Stimulated activated naive CD8-positive, alpha-beta T cell treated with anti-CD3 and anti-CD28 coated beads, Interleukin-15, amount 100 ng/mL, for 72 hours (primary cell): ENCODE measurements at regions not wholly inside any gene's neighbourhood (a gene's known extent, or its start where the extent isn't known, plus 50 kb on each side); places are given as distances from the start of the nearest gene placed in this dataset.

Source experiments
- ATAC-seq: fragments of 150-1000 bp; cut with Tn5 transposase; 2 replicates; pipeline ENCODE4 v1.10.0; 2021; ENCODE audit warnings: mild to moderate bottlenecking, moderate library complexity
- DNase-seq, 2 donors: peaks; one replicate each; pipeline ENCODE4 v3.0.0; 2021 to 2022
- H3K27ac Mint-ChIP-seq, 2 donors: one replicate each; pipeline ENCODE4 v1.8.0; 2022; ENCODE audit warnings: mild to moderate bottlenecking in 2 of 2, mixed read lengths in 2 of 2, moderate library complexity in 2 of 2
- H3K27me3 Mint-ChIP-seq: one replicate; pipeline ENCODE4 v1.8.0; 2022; ENCODE audit warnings: mixed read lengths
- H3K4me1 Mint-ChIP-seq: one replicate; pipeline ENCODE4 v1.8.0; 2022; ENCODE audit warnings: mild to moderate bottlenecking, mixed read lengths
- H3K4me3 Mint-ChIP-seq, 2 donors: one replicate each; pipeline ENCODE4 v1.8.0; 2022; ENCODE audit warnings: mild to moderate bottlenecking in 2 of 2, mixed read lengths in 2 of 2, moderate library complexity in 1 of 2
- H3K9me3 Mint-ChIP-seq, 2 donors: one replicate each; pipeline ENCODE4 v1.8.0; 2022; ENCODE audit warnings: mixed read lengths in 2 of 2

DNA sequence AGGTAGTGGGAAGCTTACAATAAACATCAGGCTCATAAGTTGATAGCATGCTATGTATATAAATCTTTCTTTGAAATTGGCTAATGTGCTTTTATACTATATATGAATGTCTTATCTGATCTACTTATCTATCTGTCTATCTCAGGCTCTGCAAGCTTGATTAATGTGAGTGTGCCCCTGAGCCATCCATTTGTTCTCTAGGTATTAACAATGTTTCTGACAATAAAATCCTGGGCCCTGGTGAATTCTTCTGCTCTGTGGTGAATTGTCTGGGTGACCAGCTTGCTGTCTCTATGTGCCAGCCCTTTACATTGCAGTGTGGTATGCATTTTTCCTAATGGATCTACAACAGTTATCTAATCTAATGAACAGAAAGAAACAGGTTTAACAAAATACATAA, 295.9 kb downstream of the HRH4 start:
- H3K4me1 Mint-ChIP-seq, result no peaks in the 10 kb centered on the region
- peak overlapping the region in 1 of 2 donors; percentile 27 for H3K27ac Mint-ChIP-seq
- ATAC-seq (no peak), DNase-seq (no peak)
- H3K27me3 Mint-ChIP-seq, result peaks cover 2% of the 10 kb centered on the region
- no peak overlapping the region for H3K4me3 Mint-ChIP-seq
- peaks cover 0 to 3% of the 10 kb centered on the region in 2 donors for H3K9me3 Mint-ChIP-seq

DNA sequence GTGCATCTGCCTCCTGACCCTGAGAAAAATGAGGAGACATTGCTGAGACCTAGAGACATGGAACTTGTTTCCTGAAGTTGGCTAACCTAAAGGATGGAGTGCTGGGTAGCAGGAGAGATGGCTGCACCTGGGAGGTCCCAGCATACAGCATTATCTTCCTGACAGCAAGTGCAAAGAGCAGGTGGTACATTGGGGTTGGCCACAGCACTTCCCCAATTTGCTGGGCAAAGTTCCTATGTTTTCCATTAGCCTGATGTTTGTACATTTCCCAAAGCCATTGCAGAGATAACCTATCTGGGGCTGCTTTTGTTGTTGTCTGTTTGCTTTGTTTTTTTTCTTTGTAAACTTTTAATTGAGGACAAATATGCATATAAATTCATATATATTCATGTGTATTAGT, 296.7 kb downstream of the HRH4 start:
- DNase-seq, result no peak
- ATAC-seq, result no peak
- Mint-ChIP-seq H3K4me3 (no peak overlapping the region), H3K27ac (no peak overlapping the region), H3K9me3 (peaks cover 0 to 10% of the 10 kb centered on the region in 2 donors), H3K27me3 (peaks cover 9% of the 10 kb centered on the region), H3K4me1 (no peaks in the 10 kb centered on the region)

DNA sequence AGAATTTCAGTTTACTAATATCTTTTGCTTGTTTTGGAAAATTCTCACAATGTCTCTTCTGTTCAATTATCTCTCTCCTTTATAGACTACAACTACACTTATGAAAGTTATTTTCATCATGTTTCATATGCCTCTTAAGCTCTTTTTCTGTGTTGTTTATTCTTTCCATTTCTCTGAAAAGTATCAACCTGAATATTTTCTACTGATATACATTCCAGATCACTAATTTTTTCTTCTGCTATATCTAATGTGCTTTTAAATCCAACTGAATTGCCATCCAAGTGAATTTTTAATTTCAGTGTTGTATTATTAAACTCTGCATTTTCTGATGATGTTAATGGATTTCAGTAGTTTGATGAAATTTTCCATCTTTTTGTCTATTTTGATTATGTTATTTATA, 301.3 kb downstream of the HRH4 start:
- H3K4me1 Mint-ChIP-seq, result no peaks in the 10 kb centered on the region
- no peak for DNase-seq
- peaks cover 4 to 10% of the 10 kb centered on the region in 2 donors for H3K9me3 Mint-ChIP-seq
- no peak overlapping the region for H3K4me3 Mint-ChIP-seq
- no peak for ATAC-seq
- peaks cover 11% of the 10 kb centered on the region for H3K27me3 Mint-ChIP-seq
- no peak overlapping the region for H3K27ac Mint-ChIP-seq

DNA sequence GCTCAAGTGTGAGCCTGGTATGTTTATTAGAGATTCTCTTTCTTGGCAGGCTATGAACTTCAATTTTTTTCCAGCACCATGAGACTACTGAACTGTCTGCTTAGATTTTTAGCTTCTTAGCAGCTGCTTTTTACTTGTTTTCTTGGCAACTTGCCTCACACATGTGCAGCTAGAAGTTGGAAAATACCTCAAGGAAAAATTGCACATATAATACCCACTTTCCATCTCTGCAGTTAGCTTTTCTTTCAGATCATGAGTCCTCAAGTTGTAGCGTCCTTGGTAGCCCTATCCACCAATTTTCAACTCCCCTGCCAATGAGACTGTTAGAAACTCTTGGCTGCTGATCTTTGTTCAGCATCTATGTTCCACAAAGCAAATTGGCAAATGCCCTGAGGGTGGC, 302.1 kb downstream of the HRH4 start:
- no peak overlapping the region for H3K27ac Mint-ChIP-seq
- ATAC-seq (no peak), DNase-seq (no peak)
- peaks cover 4 to 10% of the 10 kb centered on the region in 2 donors for H3K9me3 Mint-ChIP-seq
- no peak overlapping the region for H3K4me3 Mint-ChIP-seq
- H3K27me3 Mint-ChIP-seq, result peaks cover 19% of the 10 kb centered on the region
- H3K4me1 Mint-ChIP-seq, result no peaks in the 10 kb centered on the region

DNA sequence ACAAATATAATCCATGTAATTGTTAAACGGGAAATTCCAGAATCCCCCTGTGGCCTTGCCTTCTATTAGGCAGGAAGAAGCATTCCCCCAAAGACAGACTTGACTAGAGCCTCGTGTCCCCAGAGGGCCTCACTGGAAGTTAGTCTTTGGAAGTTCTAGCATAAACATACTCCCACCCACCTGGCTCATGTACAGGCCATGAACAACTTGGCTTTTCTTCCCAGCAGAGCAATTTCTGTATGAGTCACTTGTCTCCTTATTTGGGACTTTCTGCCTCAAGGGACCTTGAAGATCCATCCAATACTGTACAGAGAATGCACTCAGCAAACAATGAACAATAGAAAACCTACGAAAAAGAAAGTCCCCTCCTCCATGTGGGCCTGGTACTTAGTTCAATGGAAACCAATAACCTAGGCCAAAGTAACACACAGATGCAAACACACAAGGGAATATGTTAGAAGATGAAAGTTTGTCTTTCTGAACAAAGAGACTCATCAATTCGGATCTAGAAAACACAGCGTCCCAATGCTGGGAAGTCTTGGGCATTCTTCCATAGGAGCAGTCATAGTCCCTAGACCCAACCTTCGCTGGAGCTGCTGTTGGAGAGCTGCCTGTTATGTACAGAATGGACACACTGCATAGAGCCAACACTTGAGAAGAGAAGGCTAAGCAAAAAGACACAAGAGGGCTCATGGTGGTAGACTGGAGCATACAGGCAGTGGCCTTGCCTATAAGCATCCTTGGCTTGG, 303.5 kb downstream of the HRH4 start:
- ATAC-seq, result no peak
- peaks cover 4 to 10% of the 10 kb centered on the region in 2 donors for H3K9me3 Mint-ChIP-seq
- no peak overlapping the region for H3K4me3 Mint-ChIP-seq
- no peak for DNase-seq
- no peak overlapping the region for H3K27ac Mint-ChIP-seq
- H3K27me3 Mint-ChIP-seq, result peaks cover 19% of the 10 kb centered on the region
- no peaks in the 10 kb centered on the region for H3K4me1 Mint-ChIP-seq

DNA sequence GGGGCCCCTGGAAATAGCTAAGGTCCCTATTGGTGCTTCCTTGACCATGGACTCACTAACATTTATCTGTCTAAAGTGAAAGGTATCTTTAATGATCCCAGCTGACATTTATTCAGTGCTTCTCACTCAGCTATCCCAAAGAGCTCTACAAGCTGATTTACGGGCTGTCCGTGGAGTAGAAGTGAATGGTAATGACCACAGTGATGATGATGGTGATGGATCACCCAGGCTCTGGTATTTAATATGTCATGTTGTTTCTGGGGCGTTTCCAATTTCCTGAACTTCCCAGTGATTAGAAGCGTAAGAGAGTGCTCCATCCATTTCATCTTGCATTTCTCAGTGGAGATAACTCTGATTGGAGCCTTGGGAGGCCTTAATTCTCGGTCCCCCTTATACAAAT, 304.3 kb downstream of the HRH4 start:
- Mint-ChIP-seq H3K4me1 (no peaks in the 10 kb centered on the region), H3K9me3 (peaks cover 4 to 10% of the 10 kb centered on the region in 2 donors), H3K27me3 (peaks cover 19% of the 10 kb centered on the region), H3K27ac (no peak overlapping the region), H3K4me3 (no peak overlapping the region)
- DNase-seq (no peak), ATAC-seq (no peak)

DNA sequence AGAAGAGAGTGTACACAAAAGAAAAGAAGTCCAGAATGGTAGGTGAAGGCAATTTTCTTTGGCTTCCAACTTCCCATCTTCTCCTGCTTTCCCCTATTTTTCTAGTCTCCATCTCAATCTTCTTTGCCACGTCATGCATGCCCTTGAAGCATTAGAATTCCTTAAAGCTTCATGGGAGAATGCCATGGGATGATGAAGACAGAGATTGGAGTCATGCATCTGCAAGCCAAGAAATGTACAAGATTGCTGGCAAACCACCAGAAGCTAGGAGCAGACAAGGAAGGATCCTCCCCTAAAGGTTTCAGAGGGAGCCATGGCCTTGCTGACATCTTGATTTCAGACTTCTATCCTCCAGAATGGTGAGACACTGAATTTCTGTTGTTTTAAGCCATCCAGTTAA, 305.9 kb downstream of the HRH4 start:
- no peak overlapping the region for H3K4me3 Mint-ChIP-seq
- H3K27ac Mint-ChIP-seq, result no peak overlapping the region
- peaks cover 17% of the 10 kb centered on the region for H3K27me3 Mint-ChIP-seq
- ATAC-seq, result no peak
- H3K4me1 Mint-ChIP-seq, result no peaks in the 10 kb centered on the region
- H3K9me3 Mint-ChIP-seq, result peaks cover 4 to 7% of the 10 kb centered on the region in 2 donors
- DNase-seq, result no peak

DNA sequence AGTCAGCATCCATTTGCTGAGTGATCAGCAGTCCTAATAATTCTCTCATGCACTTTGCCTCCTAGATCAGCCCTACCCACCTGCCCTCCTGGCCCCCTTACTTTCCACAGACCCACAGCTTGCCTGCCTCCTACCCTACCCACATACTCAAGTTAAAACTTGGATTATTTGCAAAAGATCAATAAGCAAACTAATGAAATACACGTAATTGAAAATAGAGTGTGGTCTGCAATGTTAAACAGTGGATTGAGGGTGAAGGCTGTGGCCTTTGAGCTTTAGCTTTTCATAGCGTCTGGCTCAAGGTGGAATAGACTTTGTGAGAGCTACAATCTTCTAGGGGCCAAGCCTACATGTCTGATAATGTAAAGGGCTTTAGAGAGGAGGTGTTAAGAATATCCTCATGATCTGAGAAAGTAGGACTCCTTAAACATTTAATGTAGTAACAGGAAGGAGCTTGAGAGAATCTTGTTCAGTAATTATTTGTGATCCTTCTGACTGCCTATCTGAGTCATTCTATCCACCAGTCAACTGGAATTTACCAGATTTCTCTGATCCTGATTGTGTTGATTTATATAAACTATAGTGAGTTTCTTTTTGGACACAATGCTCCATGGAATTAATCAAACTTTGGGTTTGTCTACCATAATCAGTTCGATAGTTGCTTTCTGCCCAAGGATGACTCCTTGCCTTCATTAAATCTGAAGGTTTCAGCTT, 310.0 kb downstream of the HRH4 start:
- no peak overlapping the region for H3K27ac Mint-ChIP-seq
- no peak for ATAC-seq
- H3K9me3 Mint-ChIP-seq, result no peaks in the 10 kb centered on the region
- DNase-seq, result no peak
- H3K4me3 Mint-ChIP-seq, result no peak overlapping the region
- peaks cover 10% of the 10 kb centered on the region for H3K27me3 Mint-ChIP-seq
- H3K4me1 Mint-ChIP-seq, result no peaks in the 10 kb centered on the region

DNA sequence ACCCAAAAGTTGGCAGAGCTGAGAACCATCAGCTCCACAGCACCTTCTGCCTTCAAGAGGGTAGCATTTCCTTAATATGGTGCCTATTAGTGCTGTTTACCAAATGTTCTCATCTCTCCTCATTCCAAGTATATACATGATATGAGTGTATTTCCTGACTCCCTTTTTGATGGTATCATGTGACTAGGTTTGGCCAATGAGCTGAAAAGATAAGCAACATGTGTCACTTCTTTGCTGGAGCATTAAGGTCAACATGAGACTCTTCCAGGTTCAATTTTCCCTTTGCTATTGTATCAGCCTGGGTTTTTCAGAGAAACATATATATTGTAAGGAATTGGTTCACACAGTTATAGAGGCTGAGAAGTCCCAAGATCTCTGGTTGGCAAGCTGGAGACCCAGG, 310.9 kb downstream of the HRH4 start:
- Mint-ChIP-seq H3K27ac (no peak overlapping the region), H3K9me3 (no peaks in the 10 kb centered on the region), H3K4me3 (no peak overlapping the region), H3K4me1 (no peaks in the 10 kb centered on the region), H3K27me3 (peaks cover 10% of the 10 kb centered on the region)
- DNase-seq (no peak), ATAC-seq (no peak)

DNA sequence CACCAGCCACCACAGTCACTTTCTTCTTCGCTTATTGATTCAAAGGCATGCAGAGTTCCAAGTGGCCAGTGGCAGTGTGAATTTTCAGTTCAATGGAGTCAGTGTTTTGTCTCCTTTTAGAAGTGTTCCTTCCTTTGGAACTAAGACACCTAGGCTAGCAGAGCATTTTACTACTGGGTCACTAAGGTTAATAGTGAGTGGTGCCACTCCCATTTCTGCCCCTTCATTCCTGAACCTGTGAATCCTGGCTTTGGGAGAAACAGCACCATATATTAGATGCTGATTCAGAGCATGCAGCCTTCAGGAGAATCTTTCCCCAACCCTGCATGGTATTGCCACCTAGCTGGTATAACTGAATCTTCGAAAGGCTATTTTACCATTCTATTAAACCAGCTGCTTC, 312.7 kb downstream of the HRH4 start:
- Mint-ChIP-seq H3K27ac (no peak overlapping the region), H3K4me3 (no peak overlapping the region)

DNA sequence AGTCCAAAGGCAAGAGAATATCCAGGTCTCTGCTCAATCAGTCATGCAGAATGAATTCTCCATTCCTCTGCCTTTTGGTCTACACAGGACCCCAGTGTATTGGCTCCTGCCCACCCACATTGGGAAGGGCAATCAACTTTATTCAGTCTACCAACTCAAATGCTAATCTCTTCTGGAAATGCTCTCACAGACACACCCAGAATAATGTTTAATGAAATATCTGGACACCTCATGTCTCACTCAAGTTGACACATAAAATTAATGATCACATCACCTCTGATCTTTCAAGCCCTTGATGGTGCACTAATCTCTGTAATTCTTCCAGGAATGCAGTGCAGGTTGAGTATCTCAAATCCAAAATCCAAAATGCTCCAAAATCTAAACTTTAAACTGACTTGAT, 315.6 kb downstream of the HRH4 start:
- no peaks in the 10 kb centered on the region for H3K9me3 Mint-ChIP-seq
- no peaks in the 10 kb centered on the region for H3K4me1 Mint-ChIP-seq
- no peaks in the 10 kb centered on the region for H3K27me3 Mint-ChIP-seq
- H3K4me3 Mint-ChIP-seq, result no peak overlapping the region
- DNase-seq, result no peak
- no peak overlapping the region for H3K27ac Mint-ChIP-seq
- ATAC-seq, result no peak

More for the DNA sequence above, 312.7 kb downstream of the HRH4 start:
- DNase-seq (no peak), ATAC-seq (no peak)
- Mint-ChIP-seq H3K27me3 (no peaks in the 10 kb centered on the region), H3K4me1 (no peaks in the 10 kb centered on the region), H3K9me3 (no peaks in the 10 kb centered on the region)

DNA sequence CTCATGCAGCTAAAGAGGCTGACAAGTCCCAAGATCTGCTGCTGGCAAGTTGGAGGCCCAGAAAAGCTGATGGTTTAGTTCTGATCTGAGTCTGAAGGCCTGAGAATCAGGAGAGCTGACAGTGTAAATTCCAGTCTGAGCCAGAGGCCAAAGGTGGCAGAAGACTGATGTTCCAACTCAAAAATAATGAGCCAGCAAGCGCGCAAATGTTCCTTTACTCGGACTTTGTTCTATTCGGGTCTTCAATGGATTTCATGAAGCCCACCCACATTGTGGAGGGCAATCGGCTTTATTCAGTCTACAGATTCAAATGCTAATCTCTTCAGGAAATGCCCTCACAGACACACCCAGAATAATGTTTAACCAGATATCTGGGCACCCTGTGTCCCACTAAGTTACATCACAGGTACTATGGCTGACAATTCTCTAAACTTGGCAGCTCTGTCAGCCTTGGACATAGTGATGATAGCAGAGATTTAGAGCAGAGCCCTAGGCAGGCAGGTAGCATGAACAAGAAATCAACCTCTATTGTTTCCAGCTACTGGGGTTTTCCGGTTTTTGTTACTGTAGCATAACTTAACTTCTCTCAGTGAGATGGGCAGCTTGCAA, 318.5 kb downstream of the HRH4 start:
- Mint-ChIP-seq H3K9me3 (no peaks in the 10 kb centered on the region), H3K27ac (peak overlapping the region in 1 of 2 donors; percentile 7), H3K27me3 (peaks cover 4% of the 10 kb centered on the region), H3K4me3 (no peak overlapping the region), H3K4me1 (no peaks in the 10 kb centered on the region)
- ATAC-seq (no peak), DNase-seq (no peak)

DNA sequence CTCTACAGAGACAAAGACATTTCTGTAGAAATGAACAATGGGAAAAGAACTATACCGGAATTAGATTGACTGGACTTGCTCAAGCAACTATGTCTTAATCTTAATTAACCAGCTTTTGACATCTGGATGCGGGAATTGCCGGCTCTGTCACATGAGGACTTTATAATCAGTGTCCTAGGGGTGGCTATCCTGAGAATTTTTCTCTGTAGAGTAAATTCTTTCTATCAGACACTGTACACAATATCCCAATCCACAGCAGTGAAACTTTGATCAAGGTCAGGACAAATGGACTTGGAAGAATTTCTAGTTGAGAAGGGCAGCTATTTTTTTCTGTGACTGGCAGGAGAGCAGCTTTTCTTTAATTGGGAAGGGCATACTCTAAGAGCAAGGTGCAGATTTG, 322.1 kb downstream of the HRH4 start:
- Mint-ChIP-seq H3K4me3 (no peak overlapping the region), H3K9me3 (peaks cover 0 to under 1% of the 10 kb centered on the region in 2 donors), H3K4me1 (no peaks in the 10 kb centered on the region), H3K27me3 (peaks cover 9% of the 10 kb centered on the region), H3K27ac (no peak overlapping the region)
- DNase-seq (no peak), ATAC-seq (no peak)

DNA sequence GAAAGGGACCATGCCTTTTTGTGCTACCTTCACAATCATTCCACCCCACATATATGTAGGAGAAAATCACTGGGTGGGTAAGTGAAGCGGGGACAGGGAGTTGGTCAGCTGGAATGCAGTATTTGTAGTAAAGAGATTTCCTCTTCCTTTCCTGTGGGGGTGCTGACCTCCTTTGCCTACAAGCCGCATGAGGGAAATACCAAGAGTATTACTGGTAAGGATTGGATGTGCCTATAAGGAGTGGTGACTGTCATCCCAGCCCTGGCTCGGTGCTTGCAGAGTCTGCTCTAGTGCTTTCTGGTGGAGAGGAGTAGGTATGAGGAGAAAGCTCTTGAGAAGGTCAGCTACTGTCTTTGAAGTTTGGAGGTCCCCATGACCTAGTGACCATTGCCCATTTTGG, 324.6 kb downstream of the HRH4 start:
- DNase-seq (no peak), ATAC-seq (no peak)
- H3K4me1 Mint-ChIP-seq, result no peaks in the 10 kb centered on the region
- peaks cover 5 to 15% of the 10 kb centered on the region in 2 donors for H3K9me3 Mint-ChIP-seq
- no peak overlapping the region for H3K27ac Mint-ChIP-seq
- peaks cover 9% of the 10 kb centered on the region for H3K27me3 Mint-ChIP-seq
- H3K4me3 Mint-ChIP-seq, result no peak overlapping the region

DNA sequence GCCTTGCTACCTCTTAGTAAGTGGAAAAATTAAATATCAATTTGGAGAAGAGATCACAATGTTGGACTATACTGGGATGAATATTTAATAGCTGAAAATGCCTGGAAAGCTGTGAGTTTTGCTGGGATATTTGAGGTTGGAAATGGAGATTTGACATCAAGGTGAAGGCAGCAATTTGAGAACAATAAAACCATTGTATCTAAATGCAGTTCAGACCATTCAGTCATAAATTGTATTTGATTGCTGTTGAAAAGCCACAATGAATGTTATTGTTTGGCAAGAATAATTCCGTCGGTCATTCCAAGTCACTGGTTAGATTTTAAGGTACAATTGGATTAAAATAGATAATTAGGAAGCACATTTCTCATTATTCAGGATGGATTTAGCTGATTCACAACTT, 325.6 kb downstream of the HRH4 start:
- Mint-ChIP-seq H3K27me3 (peaks cover 9% of the 10 kb centered on the region), H3K27ac (no peak overlapping the region), H3K4me3 (no peak overlapping the region), H3K4me1 (no peaks in the 10 kb centered on the region), H3K9me3 (peaks cover 5 to 15% of the 10 kb centered on the region in 2 donors)
- DNase-seq (no peak), ATAC-seq (no peak)

DNA sequence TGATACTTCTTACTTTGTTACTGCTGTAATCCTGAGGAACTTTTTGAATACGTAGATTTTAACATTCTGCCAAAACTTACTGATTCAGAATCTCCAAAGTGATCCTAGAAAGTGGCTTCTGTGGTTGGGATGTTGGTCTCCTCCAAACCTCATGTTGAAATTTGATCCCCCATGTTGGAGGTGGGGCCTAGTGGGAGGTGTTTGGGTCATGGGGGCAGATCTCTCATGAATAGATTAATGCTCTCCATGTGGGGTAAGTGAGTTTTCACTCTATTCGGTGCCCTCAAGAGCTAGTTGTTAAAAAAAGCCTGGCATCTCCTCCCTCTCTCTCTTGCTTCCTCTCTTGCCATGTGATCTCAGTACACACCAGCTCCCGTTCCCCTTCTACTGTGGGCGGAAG, 329.9 kb downstream of the HRH4 start:
- Mint-ChIP-seq H3K4me1 (no peaks in the 10 kb centered on the region), H3K27ac (no peak overlapping the region), H3K9me3 (peaks cover 5 to 15% of the 10 kb centered on the region in 2 donors), H3K4me3 (no peak overlapping the region), H3K27me3 (peaks cover 8% of the 10 kb centered on the region)
- ATAC-seq (no peak), DNase-seq (no peak)
